T-cell (primary cell): ENCODE measurements at regions not wholly inside any gene's neighbourhood (a gene's known extent, or its start where the extent isn't known, plus 50 kb on each side); places are given as distances from the start of the nearest gene placed in this dataset.

Source experiments
- ATAC-seq, 4 experiments: fragments of 200-7000 bp in 3 of 4; fragments of 150-1000 bp in 1 of 4; cut with Tn5 transposase; replicated peaks in 1 of 4; 1 replicate in 3 of 4; 2 replicates in 1 of 4; pipeline ENCODE4 v1.10.0; 2021; ENCODE audit warnings: moderate library complexity in 3 of 4, mild to moderate bottlenecking in 2 of 4, moderate number of reproducible peaks in 1 of 4
- CTCF ChIA-PET, 2 donors: fragments of 300-600 bp; sonication (Branson Sonifier 250); formaldehyde crosslinking; loops; one replicate each; lab custom pipeline; 2022; ENCODE audit warnings: antibody characterized with exemption in 2 of 2; lab: Charles Lee
- POLR2A ChIA-PET, 2 donors: fragments of 300-600 bp; sonication (Branson Sonifier 250); formaldehyde crosslinking; loops; one replicate each; lab custom pipeline; 2022; ENCODE audit warnings: antibody characterized with exemption in 2 of 2; lab: Charles Lee
- DNase-seq, 35 experiments: peaks; one replicate each; pipeline versions ENCODE4 v3.0.0 to v3.0.0-alpha.2; 2013 to 2023
- H3K27ac ChIP-seq: one replicate; pipeline ENCODE4 v1.5.1; 2013; ENCODE audit warnings: low read length
- H3K27me3 ChIP-seq, 2 experiments: replicated peaks in 1 of 2; 1 replicate in 1 of 2; 2 replicates in 1 of 2; pipeline versions ENCODE4 v1.6.1 to v1.7.0; 2013; ENCODE audit warnings: low read length in 1 of 2, mixed read lengths in 1 of 2; ENCODE audit not compliant: control insufficient read depth in 2 of 2, insufficient read depth in 2 of 2; ENCODE audit errors: extremely low read depth in 1 of 2
- H3K36me3 ChIP-seq, 2 donors: 1 replicate in 1 of 2; 2 replicates in 1 of 2; pipeline versions ENCODE4 v1.6.1 to v1.7.0; 2013; ENCODE audit warnings: low read length in 1 of 2; ENCODE audit not compliant: control insufficient read depth in 2 of 2, insufficient read depth in 1 of 2; ENCODE audit errors: extremely low read depth in 1 of 2
- H3K4me1 ChIP-seq, 2 experiments: 1 replicate in 1 of 2; 2 replicates in 1 of 2; pipeline versions ENCODE4 v1.6.1 to v1.7.0; 2013; ENCODE audit warnings: low read length in 2 of 2, mixed read lengths in 1 of 2; ENCODE audit not compliant: insufficient read depth in 2 of 2, control insufficient read depth in 1 of 2; ENCODE audit errors: extremely low read depth in 1 of 2
- H3K4me3 ChIP-seq, 2 donors: 1 replicate in 1 of 2; 2 replicates in 1 of 2; pipeline versions ENCODE4 v1.5.1 to v1.7.0; 2013; ENCODE audit warnings: mild to moderate bottlenecking in 2 of 2, low read length in 1 of 2, moderate library complexity in 1 of 2; ENCODE audit not compliant: control insufficient read depth in 1 of 2; ENCODE audit errors: extremely low read depth in 1 of 2
- H3K9me3 ChIP-seq: 2 replicates; pipeline ENCODE4 v1.7.0; 2013
- H3K27ac Mint-ChIP-seq, 2 donors: one replicate each; pipeline ENCODE4 v1.8.0; 2020 to 2021; ENCODE audit warnings: mild to moderate bottlenecking in 2 of 2, mixed read lengths in 2 of 2
- H3K27me3 Mint-ChIP-seq, 2 donors: one replicate each; pipeline ENCODE4 v1.8.0; 2021 to 2022; ENCODE audit warnings: mixed read lengths in 2 of 2
- H3K36me3 Mint-ChIP-seq: one replicate; pipeline ENCODE4 v1.8.0; 2021; ENCODE audit warnings: mixed read lengths
- H3K4me1 Mint-ChIP-seq, 3 donors: one replicate each; pipeline ENCODE4 v1.8.0; 2020 to 2022; ENCODE audit warnings: mixed read lengths in 3 of 3, mild to moderate bottlenecking in 1 of 3
- H3K4me3 Mint-ChIP-seq, 3 donors: one replicate each; pipeline ENCODE4 v1.8.0; 2020 to 2022; ENCODE audit warnings: mild to moderate bottlenecking in 3 of 3, mixed read lengths in 3 of 3, moderate library complexity in 3 of 3
- H3K9me3 Mint-ChIP-seq, 3 donors: one replicate each; pipeline ENCODE4 v1.8.0; 2020 to 2022; ENCODE audit warnings: mixed read lengths in 3 of 3
- WGBS: methylation state at CpG from one replicate; pipeline ENCODE4 v1.1.5; 2013; ENCODE audit warnings: missing lambda C conversion rate; ENCODE audit not compliant: insufficient coverage; 5-methylcytosine and 5-hydroxymethylcytosine counted together

DNA sequence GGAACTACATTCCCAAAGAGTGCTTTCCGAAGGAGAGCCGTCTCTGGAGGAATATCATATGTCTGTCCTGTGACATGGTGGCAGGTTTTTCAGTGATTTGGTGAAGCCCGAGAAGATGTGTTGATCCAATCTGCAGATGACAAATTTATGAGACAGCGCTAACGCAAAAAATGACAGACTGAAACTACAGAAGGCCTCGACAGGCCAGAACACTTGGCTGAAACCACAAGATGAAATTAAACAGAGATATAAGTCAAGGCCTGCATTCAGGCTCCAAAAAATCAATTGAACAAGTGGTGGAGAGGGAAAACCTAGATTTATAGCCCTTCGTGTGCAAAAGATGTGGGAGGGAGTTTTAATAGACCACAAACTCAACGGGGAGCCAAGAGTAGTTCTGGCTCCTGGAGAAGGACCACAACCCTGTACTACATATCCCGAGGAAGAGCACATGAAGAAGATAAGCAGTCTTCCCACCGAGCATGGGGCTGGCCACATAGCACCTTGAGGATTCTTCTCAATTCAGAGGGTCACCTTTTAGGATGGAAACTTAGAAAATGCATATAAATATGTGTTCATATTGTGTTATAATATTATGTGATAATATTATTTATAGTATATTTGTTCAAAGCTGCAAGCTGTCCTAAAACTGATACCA, 231.3 kb upstream of the PDE10A start:
- H3K36me3 Mint-ChIP-seq, result no peaks in the 10 kb centered on the region
- no peaks in the 10 kb centered on the region for H3K9me3 Mint-ChIP-seq
- POLR2A ChIA-PET, result no interaction called here
- DNase-seq (no peak), ATAC-seq (no peak)
- H3K4me1 Mint-ChIP-seq, result no peaks in the 10 kb centered on the region
- Histone ChIP-seq H3K4me3 (no peak overlapping the region), H3K4me1 (no peaks in the 10 kb centered on the region), H3K9me3 (no peaks in the 10 kb centered on the region), H3K27me3 (peaks cover 0 to 19% of the 10 kb centered on the region in 2 experiments), H3K36me3 (no peaks in the 10 kb centered on the region), H3K27ac (no peak overlapping the region)
- H3K4me3 Mint-ChIP-seq, result no peak overlapping the region
- CTCF ChIA-PET, result no interaction called here
- no peak overlapping the region for H3K27ac Mint-ChIP-seq
- WGBS, result 87% methylated on average over 4 of the region's 10 CpGs
- H3K27me3 Mint-ChIP-seq, result peaks cover 14 to 30% of the 10 kb centered on the region in 2 donors

DNA sequence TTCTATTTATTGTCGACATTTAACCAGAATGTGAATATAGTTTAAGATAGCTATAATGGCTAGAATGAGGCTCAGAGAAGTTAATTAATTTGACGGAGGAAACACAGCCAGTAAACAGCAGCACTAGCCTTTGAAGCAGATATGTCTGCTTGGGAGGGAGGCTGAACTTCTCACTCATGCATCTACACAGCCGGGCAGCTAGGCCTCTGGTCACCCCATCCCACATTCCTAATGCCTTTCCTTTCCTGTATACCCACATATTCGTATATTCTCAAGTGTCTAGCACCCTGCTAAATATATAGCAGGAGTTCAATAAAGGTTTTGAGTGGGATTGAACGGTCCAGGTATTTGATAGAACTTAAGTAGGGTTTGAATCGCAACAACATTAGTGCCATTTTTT, 230.4 kb upstream of the PDE10A start:
- CTCF ChIA-PET, result no interaction called here
- Histone ChIP-seq H3K9me3 (no peaks in the 10 kb centered on the region), H3K4me3 (no peak overlapping the region), H3K36me3 (no peaks in the 10 kb centered on the region), H3K27ac (no peak overlapping the region), H3K4me1 (no peaks in the 10 kb centered on the region), H3K27me3 (peaks cover 0 to 14% of the 10 kb centered on the region in 2 experiments)
- H3K9me3 Mint-ChIP-seq, result no peaks in the 10 kb centered on the region
- H3K27ac Mint-ChIP-seq, result no peak overlapping the region
- WGBS, result 83% methylated on average over 3 of the region's 6 CpGs
- ATAC-seq, result no peak
- H3K4me1 Mint-ChIP-seq, result no peaks in the 10 kb centered on the region
- no peaks in the 10 kb centered on the region for H3K36me3 Mint-ChIP-seq
- DNase-seq, result no peak
- H3K27me3 Mint-ChIP-seq, result peaks cover 19 to 25% of the 10 kb centered on the region in 2 donors
- no peak overlapping the region for H3K4me3 Mint-ChIP-seq
- POLR2A ChIA-PET, result no interaction called here

DNA sequence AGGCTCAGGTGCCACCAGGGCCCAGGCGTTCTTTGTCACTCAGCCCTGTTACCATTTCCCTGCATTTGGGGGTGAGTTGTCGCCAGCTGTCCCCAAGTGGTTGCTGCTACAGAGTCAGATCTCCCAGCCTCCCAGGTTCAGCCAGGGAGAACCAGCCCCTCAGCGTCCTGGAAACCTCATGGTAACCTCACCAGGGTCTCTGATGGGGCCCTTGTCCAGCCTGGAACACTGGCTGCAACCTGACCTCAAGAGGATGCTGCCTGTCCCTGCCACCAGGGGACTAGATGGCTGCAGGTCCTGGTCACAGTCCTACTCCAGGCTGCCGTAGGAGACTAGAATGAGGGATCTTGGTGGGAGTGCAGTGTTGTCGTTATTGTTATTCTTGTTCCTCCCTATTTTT, 228.3 kb upstream of the PDE10A start:
- no peak overlapping the region for H3K27ac Mint-ChIP-seq
- CTCF ChIA-PET, result no interaction called here
- WGBS, result 70% methylated on average over 3 of the region's 5 CpGs

DNA sequence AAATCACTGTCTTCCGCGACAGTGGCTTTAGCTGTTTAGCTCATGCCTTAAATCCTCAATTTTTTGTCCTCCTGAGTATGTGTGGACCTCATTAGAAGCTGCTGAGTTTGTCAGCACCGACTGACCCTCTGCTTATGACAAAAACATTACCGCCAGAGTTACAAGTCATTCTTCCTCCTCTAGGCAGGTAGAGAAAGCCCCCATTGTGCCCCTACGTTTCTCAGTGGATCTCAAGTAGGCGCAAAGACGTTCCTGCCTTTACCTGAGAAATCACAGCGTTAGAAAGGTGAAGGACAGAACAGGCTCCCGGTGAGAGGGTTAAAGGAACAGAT, 227.3 kb upstream of the PDE10A start:
- Histone ChIP-seq H3K27ac (no peak overlapping the region), H3K9me3 (no peaks in the 10 kb centered on the region), H3K4me3 (no peak overlapping the region), H3K36me3 (no peaks in the 10 kb centered on the region), H3K27me3 (peaks cover 0 to 18% of the 10 kb centered on the region in 2 experiments), H3K4me1 (no peaks in the 10 kb centered on the region)
- Mint-ChIP-seq H3K27ac (no peak overlapping the region), H3K4me3 (no peak overlapping the region), H3K4me1 (no peaks in the 10 kb centered on the region), H3K36me3 (no peaks in the 10 kb centered on the region), H3K9me3 (peaks cover 0 to 5% (median 0%) of the 10 kb centered on the region in 3 donors), H3K27me3 (peaks cover 15 to 19% of the 10 kb centered on the region in 2 donors)
- no peak for ATAC-seq
- no peak for DNase-seq
- POLR2A ChIA-PET, result no interaction called here
- 45% methylated on average over 7 of the region's 9 CpGs for WGBS
- CTCF ChIA-PET, result no interaction called here

More for the DNA sequence above, 228.3 kb upstream of the PDE10A start:
- POLR2A ChIA-PET, result no interaction called here
- ATAC-seq (no peak), DNase-seq (no peak)
- H3K4me1 Mint-ChIP-seq, result no peaks in the 10 kb centered on the region
- H3K4me3 ChIP-seq, result no peak overlapping the region
- peaks cover 15 to 19% of the 10 kb centered on the region in 2 donors for H3K27me3 Mint-ChIP-seq
- H3K4me1 ChIP-seq, result no peaks in the 10 kb centered on the region
- no peaks in the 10 kb centered on the region for H3K36me3 ChIP-seq
- H3K36me3 Mint-ChIP-seq, result no peaks in the 10 kb centered on the region
- no peaks in the 10 kb centered on the region for H3K9me3 ChIP-seq
- peaks cover 0 to 5% (median 0%) of the 10 kb centered on the region in 3 donors for H3K9me3 Mint-ChIP-seq
- peaks cover 0 to 17% of the 10 kb centered on the region in 2 experiments for H3K27me3 ChIP-seq
- no peak overlapping the region for H3K4me3 Mint-ChIP-seq
- H3K27ac ChIP-seq, result no peak overlapping the region

DNA sequence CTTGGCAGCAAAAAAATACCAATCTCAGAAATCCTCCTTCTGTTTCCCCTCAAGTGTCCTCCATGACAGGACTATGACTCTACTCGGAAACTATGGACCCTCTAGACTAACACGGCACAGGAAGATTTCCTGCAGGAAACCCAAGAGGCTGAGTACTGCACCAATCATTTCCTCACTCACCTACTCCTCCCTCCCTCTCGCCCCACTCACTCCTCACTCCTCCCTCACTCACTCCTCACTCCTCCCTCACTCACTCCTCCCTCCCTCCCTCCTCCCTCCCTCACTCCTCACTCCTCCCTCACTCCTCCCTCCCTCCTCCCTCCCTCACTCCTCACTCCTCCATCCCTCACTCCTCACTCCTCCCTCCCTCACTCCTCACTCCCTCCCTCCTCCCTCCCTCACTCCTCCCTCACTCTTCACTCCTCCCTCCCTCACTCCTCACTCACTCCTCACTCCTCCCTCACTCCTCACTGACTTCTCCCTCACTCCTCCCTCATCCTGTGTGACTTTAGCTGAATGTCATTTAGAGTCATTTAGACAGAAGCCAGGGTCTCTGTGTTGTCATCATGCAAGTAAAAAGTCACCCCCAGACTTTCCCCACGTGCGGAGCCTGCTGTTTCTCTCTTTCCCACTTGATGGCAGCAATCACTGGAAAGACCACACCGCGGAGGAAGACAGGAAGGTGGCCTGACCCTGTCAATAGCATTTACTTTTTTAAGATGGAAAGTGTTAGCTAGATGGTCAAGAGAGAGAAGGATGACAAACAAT, 226.8 kb upstream of the PDE10A start:
- Histone ChIP-seq H3K4me3 (no peak overlapping the region), H3K9me3 (no peaks in the 10 kb centered on the region), H3K27me3 (peaks cover 0 to 18% of the 10 kb centered on the region in 2 experiments), H3K27ac (no peak overlapping the region), H3K4me1 (no peaks in the 10 kb centered on the region), H3K36me3 (no peaks in the 10 kb centered on the region)
- WGBS, result 14% methylated on average over 5 of the region's 7 CpGs
- H3K36me3 Mint-ChIP-seq, result no peaks in the 10 kb centered on the region
- peaks cover 0 to 5% (median 0%) of the 10 kb centered on the region in 3 donors for H3K9me3 Mint-ChIP-seq
- ChIA-PET CTCF (no interaction called here), POLR2A (no interaction called here)
- no peak overlapping the region for H3K27ac Mint-ChIP-seq
- peaks cover 19% of the 10 kb centered on the region in 2 donors for H3K27me3 Mint-ChIP-seq
- no peak for ATAC-seq
- H3K4me1 Mint-ChIP-seq, result peaks cover 3 to 4% (median 4%) of the 10 kb centered on the region in 3 donors
- no peak for DNase-seq
- no peak overlapping the region for H3K4me3 Mint-ChIP-seq

DNA sequence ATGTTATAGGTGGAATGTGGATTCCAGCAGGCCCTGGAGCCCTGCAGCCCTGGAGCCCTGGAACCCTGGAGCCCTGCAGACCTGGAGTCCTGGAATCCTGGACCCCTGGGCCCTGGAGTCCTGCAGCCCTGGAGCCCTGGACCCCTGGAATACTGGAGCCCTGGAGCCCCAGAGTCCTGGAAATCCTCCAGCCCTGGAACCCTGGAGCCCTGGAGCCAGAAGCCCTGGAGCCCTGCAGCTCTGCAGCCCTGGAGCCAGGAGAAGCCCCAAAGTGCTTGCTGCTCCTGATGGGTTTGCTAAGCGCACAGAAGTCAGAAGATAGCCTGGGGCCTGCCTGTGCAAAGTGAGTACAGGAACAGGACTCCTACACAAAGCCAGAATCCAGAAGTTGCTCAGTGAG, 223.1 kb upstream of the PDE10A start:
- H3K27me3 ChIP-seq, result peaks cover 0 to 16% of the 10 kb centered on the region in 2 experiments
- Mint-ChIP-seq H3K36me3 (no peaks in the 10 kb centered on the region), H3K4me3 (no peak overlapping the region), H3K27me3 (peaks cover 10 to 22% of the 10 kb centered on the region in 2 donors), H3K27ac (no peak overlapping the region), H3K9me3 (peaks cover 0 to 5% (median 0%) of the 10 kb centered on the region in 3 donors), H3K4me1 (peaks cover 7 to 10% (median 8%) of the 10 kb centered on the region in 3 donors)
- POLR2A ChIA-PET, result no interaction called here
- no peaks in the 10 kb centered on the region for H3K4me1 ChIP-seq
- H3K9me3 ChIP-seq, result no peaks in the 10 kb centered on the region
- no peaks in the 10 kb centered on the region for H3K36me3 ChIP-seq
- DNase-seq (no peak), ATAC-seq (no peak)
- CTCF ChIA-PET, result interaction anchor here in 1 of 2 donors (0.5 kb wide), 1 partner anchor 139 kb away, joined by 3 read pairs; no protein-coding TSS in a partner anchor
- H3K4me3 ChIP-seq, result no peak overlapping the region
- H3K27ac ChIP-seq, result no peak overlapping the region
- WGBS, result 100% methylated on average over 1 of the region's 1 CpG
